LoVo (cell line): ENCODE measurements at regions not wholly inside any gene's neighbourhood (a gene's known extent, or its start where the extent isn't known, plus 50 kb on each side); places are given as distances from the start of the nearest gene placed in this dataset.
"Not testable (repeated sequence)": the region's sequence is repeated elsewhere in the genome, so short reads cannot be mapped to it uniquely, and the experiment has no call there.

Experiments used
- DNase-seq: peaks from one replicate; pipeline ENCODE4 v3.0.0-alpha.2; 2016; ENCODE audit warnings: low spot score

GRCh38 chr2:185645529-185645928, 93.1 kb upstream of the FSIP2 start:
- no peak for DNase-seq

GRCh38 chr2:185658750-185659149, 79.9 kb upstream of the FSIP2 start:
- no peak for DNase-seq

- DNase-seq = no peak
Measured at GRCh38 chr2:185663811-185664210, 74.8 kb upstream of the FSIP2 start.

GRCh38 chr2:185664384-185664783, 74.2 kb upstream of the FSIP2 start:
- no peak for DNase-seq

- DNase-seq = no peak
Measured at GRCh38 chr2:185665251-185665814, 73.3 kb upstream of the FSIP2 start.

- no peak for DNase-seq
Measured at GRCh38 chr2:185667452-185667851, 71.2 kb upstream of the FSIP2 start.

GRCh38 chr2:185668710-185669109, 69.9 kb upstream of the FSIP2 start:
- DNase-seq = no peak

GRCh38 chr2:185674232-185674631, 64.4 kb upstream of the FSIP2 start:
- DNase-seq = no peak

GRCh38 chr2:185676316-185676715, 62.3 kb upstream of the FSIP2 start:
- DNase-seq = no peak

GRCh38 chr2:185687001-185687400, 51.6 kb upstream of the FSIP2 start:
- DNase-seq = not testable (repeated sequence)

GRCh38 chr2:185687967-185688366, 50.6 kb upstream of the FSIP2 start:
- DNase-seq = no peak
